RKO (cell line): ENCODE measurements at regions not wholly inside any gene's neighbourhood (a gene's known extent, or its start where the extent isn't known, plus 50 kb on each side); places are given as distances from the start of the nearest gene placed in this dataset.
"Not testable (repeated sequence)": the region's sequence is repeated elsewhere in the genome, so short reads cannot be mapped to it uniquely, and the experiment has no call there.

Source experiments
- DNase-seq: peaks from one replicate; pipeline ENCODE4 v3.0.0-alpha.2; 2016; ENCODE audit warnings: low spot score

- DNase-seq: no peak
Observed at GRCh38 chr9:73344060-73344459, 192.4 kb downstream of the ANXA1 start.

GRCh38 chr9:73347123-73347522 lies 195.5 kb downstream of the ANXA1 start:
- DNase-seq: no peak

GRCh38 chr9:73347720-73348119 lies 196.1 kb downstream of the ANXA1 start:
- DNase-seq: no peak

GRCh38 chr9:73348471-73348870 lies 196.8 kb downstream of the ANXA1 start:
- peak; percentile 32 for DNase-seq

- DNase-seq: no peak
Observed at GRCh38 chr9:73349476-73349875, 197.8 kb downstream of the ANXA1 start.

GRCh38 chr9:73357607-73358006 lies 205.9 kb downstream of the ANXA1 start:
- DNase-seq: no peak

GRCh38 chr9:73370053-73370452 lies 218.4 kb downstream of the ANXA1 start:
- DNase-seq: no peak

- no peak for DNase-seq
Observed at GRCh38 chr9:73371801-73372200, 220.1 kb downstream of the ANXA1 start.

- no peak for DNase-seq
Observed at GRCh38 chr9:73380411-73380810, 228.7 kb downstream of the ANXA1 start.

- no peak for DNase-seq
Observed at GRCh38 chr9:73402081-73403028, 250.7 kb downstream of the ANXA1 start.

- DNase-seq: no peak
Observed at GRCh38 chr9:73411494-73411893, 259.8 kb downstream of the ANXA1 start.

- DNase-seq: no peak
Observed at GRCh38 chr9:73412874-73413273, 261.2 kb downstream of the ANXA1 start.

- no peak for DNase-seq
Observed at GRCh38 chr9:73423891-73424290, 272.2 kb downstream of the ANXA1 start.

- no peak for DNase-seq
Observed at GRCh38 chr9:73426269-73426668, 274.6 kb downstream of the ANXA1 start.

- no peak for DNase-seq
Observed at GRCh38 chr9:73434826-73435225, 283.2 kb downstream of the ANXA1 start.

GRCh38 chr9:73437758-73438157 lies 286.1 kb downstream of the ANXA1 start:
- DNase-seq: peak; percentile 16

- not testable (repeated sequence) for DNase-seq
Observed at GRCh38 chr9:73439839-73440238, 288.2 kb downstream of the ANXA1 start.

GRCh38 chr9:73441223-73441622 lies 289.6 kb downstream of the ANXA1 start:
- DNase-seq: no peak

GRCh38 chr9:73441890-73442818 lies 290.5 kb downstream of the ANXA1 start:
- DNase-seq: peak; percentile 26

- DNase-seq: no peak
Observed at GRCh38 chr9:73444821-73445220, 293.2 kb downstream of the ANXA1 start.

GRCh38 chr9:73445384-73445783 lies 293.7 kb downstream of the ANXA1 start:
- DNase-seq: not testable (repeated sequence)

GRCh38 chr9:73446306-73446705 lies 294.6 kb downstream of the ANXA1 start:
- DNase-seq: no peak

- DNase-seq: peak; percentile 36
Observed at GRCh38 chr9:73451003-73451402, 299.3 kb downstream of the ANXA1 start.
